ENCODE measurements at regions not wholly inside any gene's neighbourhood (a gene's known extent, or its start where the extent isn't known, plus 50 kb on each side); places are given as distances from the start of the nearest gene placed in this dataset.

GRCh38 chr10:53079283-53079682, 306.7 kb upstream of the MBL2 start:
- no peak overlapping the region for H3K27ac ChIP-seq
- no peak overlapping the region for H3K4me3 ChIP-seq
- no peaks in the 10 kb centered on the region for H3K4me1 ChIP-seq
- no peak for TF ChIP-seq POLR2AphosphoS5 (IDR thresholded peaks at IDR 0.05; ENCODE audit: insufficient read depth in 1 of 2, low read depth in 1 of 2)
- TF ChIP-seq CTCF (IDR thresholded peaks at IDR 0.05), result no peak
- TF ChIP-seq POLR2A (IDR thresholded peaks at IDR 0.05), result no peak
- intact Hi-C loops (cut with DNase I), result no loop called here
- H3K36me3 ChIP-seq, result no peaks in the 10 kb centered on the region
- no peak for DNase-seq (ENCODE audit: extremely low spot score in 2 of 2)
- no peaks in the 10 kb centered on the region for H3K27me3 ChIP-seq
- no peaks in the 10 kb centered on the region for H3K9me3 ChIP-seq

DNA sequence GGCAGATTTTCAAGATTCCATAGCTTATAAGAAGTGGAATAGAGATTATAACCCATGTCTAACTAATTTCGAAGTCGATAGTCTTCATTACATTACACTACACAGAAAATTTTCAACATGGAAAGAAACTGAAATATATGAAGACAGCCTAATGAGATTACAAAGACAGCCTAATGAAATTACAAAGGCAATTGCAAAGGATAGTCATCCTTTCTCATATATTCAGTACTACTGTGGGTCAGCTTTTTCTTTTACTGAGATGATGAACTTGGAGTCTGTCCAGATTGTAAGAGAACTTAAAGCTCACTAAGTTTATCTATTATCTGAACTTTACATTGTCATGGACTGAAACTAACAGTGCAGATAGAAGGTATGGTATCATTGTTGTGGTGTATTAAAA, 304.4 kb upstream of the MBL2 start:
- H3K27me3 ChIP-seq, result no peaks in the 10 kb centered on the region
- no peak for TF ChIP-seq CTCF (IDR thresholded peaks at IDR 0.05)
- no peak for TF ChIP-seq POLR2AphosphoS5 (IDR thresholded peaks at IDR 0.05; ENCODE audit: insufficient read depth in 1 of 2, low read depth in 1 of 2)
- no peak for TF ChIP-seq POLR2A (IDR thresholded peaks at IDR 0.05)
- no peaks in the 10 kb centered on the region for H3K9me3 ChIP-seq
- no peak overlapping the region for H3K27ac ChIP-seq
- intact Hi-C loops (cut with DNase I), result no loop called here
- no peaks in the 10 kb centered on the region for H3K36me3 ChIP-seq
- H3K4me1 ChIP-seq, result no peaks in the 10 kb centered on the region
- no peak for DNase-seq (ENCODE audit: extremely low spot score in 2 of 2)
- no peak overlapping the region for H3K4me3 ChIP-seq

GRCh38 chr10:53075469-53075868, 302.9 kb upstream of the MBL2 start:
- no peak for DNase-seq (ENCODE audit: extremely low spot score in 2 of 2)
- Histone ChIP-seq H3K27ac (no peak overlapping the region), H3K4me1 (no peaks in the 10 kb centered on the region), H3K36me3 (no peaks in the 10 kb centered on the region), H3K4me3 (no peak overlapping the region), H3K9me3 (no peaks in the 10 kb centered on the region), H3K27me3 (no peaks in the 10 kb centered on the region)
- intact Hi-C loops (cut with DNase I), result no loop called here
- TF ChIP-seq CTCF (IDR thresholded peaks at IDR 0.05), result no peak
- TF ChIP-seq POLR2A (IDR thresholded peaks at IDR 0.05), result no peak
- TF ChIP-seq POLR2AphosphoS5 (IDR thresholded peaks at IDR 0.05; ENCODE audit: insufficient read depth in 1 of 2, low read depth in 1 of 2), result no peak

DNA sequence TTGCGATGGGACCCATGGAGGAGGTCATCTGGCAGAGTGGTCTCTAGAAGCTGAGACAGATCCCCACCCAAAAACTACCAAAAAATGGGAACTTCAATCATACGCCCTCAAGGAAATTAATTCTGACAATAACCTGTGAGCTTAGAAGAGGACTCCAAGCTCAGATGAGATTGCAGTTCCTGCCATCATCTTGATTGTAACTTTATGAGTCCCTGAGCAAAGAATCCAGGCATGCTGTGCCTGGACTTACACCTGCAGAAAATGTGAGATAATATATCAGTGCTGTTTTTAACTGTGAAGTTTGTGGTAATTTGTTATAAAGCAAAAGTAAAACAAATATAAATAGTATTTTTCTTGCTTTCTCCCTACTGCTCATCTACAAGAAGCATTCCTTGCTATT, 299.6 kb upstream of the MBL2 start:
- H3K9me3 ChIP-seq, result no peaks in the 10 kb centered on the region
- intact Hi-C loops (cut with DNase I), result no loop called here
- TF ChIP-seq CTCF (IDR thresholded peaks at IDR 0.05), result no peak
- TF ChIP-seq POLR2A (IDR thresholded peaks at IDR 0.05), result no peak
- no peak for TF ChIP-seq POLR2AphosphoS5 (IDR thresholded peaks at IDR 0.05; ENCODE audit: insufficient read depth in 1 of 2, low read depth in 1 of 2)
- H3K4me1 ChIP-seq, result no peaks in the 10 kb centered on the region
- no peaks in the 10 kb centered on the region for H3K27me3 ChIP-seq
- no peak overlapping the region for H3K27ac ChIP-seq
- no peaks in the 10 kb centered on the region for H3K36me3 ChIP-seq
- H3K4me3 ChIP-seq, result no peak overlapping the region
- no peak for DNase-seq (ENCODE audit: extremely low spot score in 2 of 2)

- TF ChIP-seq CTCF (IDR thresholded peaks at IDR 0.05), result no peak
- no peak for TF ChIP-seq POLR2A (IDR thresholded peaks at IDR 0.05)
- TF ChIP-seq POLR2AphosphoS5 (IDR thresholded peaks at IDR 0.05; ENCODE audit: insufficient read depth in 1 of 2, low read depth in 1 of 2), result no peak
- Histone ChIP-seq H3K27me3 (no peaks in the 10 kb centered on the region), H3K4me3 (no peak overlapping the region)
These were observed 299.0 kb upstream of the MBL2 start for GRCh38 chr10:53071505-53072125.

More at GRCh38 chr10:53071505-53072125, 299.0 kb upstream of the MBL2 start:
- H3K9me3 ChIP-seq, result no peaks in the 10 kb centered on the region
- no peaks in the 10 kb centered on the region for H3K4me1 ChIP-seq
- intact Hi-C loops (cut with DNase I), result no loop called here
- H3K36me3 ChIP-seq, result no peaks in the 10 kb centered on the region
- no peak overlapping the region for H3K27ac ChIP-seq
- no peak for DNase-seq (ENCODE audit: extremely low spot score in 2 of 2)
